ENCODE measurements at regions not wholly inside any gene's neighbourhood (a gene's known extent, or its start where the extent isn't known, plus 50 kb on each side); places are given as distances from the start of the nearest gene placed in this dataset.
A peak's percentile ranks its signal among the peaks of the same experiment; 100 is the strongest.
"Not testable (repeated sequence)": the region's sequence is repeated elsewhere in the genome, so short reads cannot be mapped to it uniquely, and the experiment has no call there.

DNA sequence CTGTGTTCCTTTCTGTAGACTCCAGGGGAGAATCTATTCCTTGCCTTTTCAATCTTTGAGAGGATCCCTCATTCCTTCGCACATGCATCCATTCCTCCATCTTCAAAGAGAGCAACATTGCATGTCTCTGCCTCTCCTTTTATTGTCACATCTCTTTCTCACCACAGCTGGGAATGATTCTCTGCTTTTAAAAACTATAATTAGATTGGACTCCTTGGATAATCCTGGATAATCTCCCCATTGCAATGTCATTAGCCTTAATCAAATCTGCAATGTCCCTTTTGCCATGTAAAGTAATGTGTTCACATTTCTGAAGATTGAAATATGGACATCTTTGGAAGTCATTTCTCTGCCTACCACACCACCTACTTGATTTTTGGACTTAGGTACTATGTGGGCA, 750.1 kb downstream of the COL12A1 start:
- in situ Hi-C loops (cut with HindIII; ENCODE audit: low sequenced_read_pairs): no loop called here
- no peak overlapping the region for H3K4me3 ChIP-seq (ENCODE audit: low read depth, low read length)
- TF ChIP-seq, protein P1, sequence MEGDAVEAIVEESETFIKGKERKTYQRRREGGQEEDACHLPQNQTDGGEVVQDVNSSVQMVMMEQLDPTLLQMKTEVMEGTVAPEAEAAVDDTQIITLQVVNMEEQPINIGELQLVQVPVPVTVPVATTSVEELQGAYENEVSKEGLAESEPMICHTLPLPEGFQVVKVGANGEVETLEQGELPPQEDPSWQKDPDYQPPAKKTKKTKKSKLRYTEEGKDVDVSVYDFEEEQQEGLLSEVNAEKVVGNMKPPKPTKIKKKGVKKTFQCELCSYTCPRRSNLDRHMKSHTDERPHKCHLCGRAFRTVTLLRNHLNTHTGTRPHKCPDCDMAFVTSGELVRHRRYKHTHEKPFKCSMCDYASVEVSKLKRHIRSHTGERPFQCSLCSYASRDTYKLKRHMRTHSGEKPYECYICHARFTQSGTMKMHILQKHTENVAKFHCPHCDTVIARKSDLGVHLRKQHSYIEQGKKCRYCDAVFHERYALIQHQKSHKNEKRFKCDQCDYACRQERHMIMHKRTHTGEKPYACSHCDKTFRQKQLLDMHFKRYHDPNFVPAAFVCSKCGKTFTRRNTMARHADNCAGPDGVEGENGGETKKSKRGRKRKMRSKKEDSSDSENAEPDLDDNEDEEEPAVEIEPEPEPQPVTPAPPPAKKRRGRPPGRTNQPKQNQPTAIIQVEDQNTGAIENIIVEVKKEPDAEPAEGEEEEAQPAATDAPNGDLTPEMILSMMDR (IDR thresholded peaks at IDR 0.05; ENCODE audit: low read depth, low read length): no peak
- DNase-seq (ENCODE audit: low read depth, low spot score): no peak

GRCh38 chr6:74451953-74452352, 753.9 kb downstream of the COL12A1 start:
- in situ Hi-C loops (cut with HindIII; ENCODE audit: low sequenced_read_pairs): no loop called here
- DNase-seq (ENCODE audit: low read depth, low spot score): no peak

DNA sequence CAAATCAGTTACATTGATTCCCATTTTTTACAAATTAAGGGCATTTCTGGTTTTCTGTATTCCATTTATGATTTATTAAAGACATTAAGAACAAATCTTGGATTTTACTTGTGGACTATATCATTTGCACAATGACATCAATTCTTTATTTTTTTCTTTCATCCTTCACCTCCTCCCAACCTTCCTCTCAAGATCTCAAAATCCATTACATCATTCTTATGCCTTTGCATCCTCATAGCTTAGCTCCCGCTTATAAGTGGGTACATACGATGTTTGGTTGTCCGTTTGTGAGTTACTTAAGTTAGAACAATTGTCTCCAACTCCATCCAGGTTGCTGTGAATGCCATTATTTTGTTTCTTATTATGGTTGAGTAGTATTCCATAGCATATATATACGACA, 752.8 kb downstream of the CD109 start:
- in situ Hi-C loops (cut with HindIII; ENCODE audit: low sequenced_read_pairs): no loop called here
- TF ChIP-seq, protein P1 (IDR thresholded peaks at IDR 0.05; ENCODE audit: low read depth, low read length): no peak
- H3K4me3 ChIP-seq (ENCODE audit: low read depth, low read length): no peak overlapping the region
- DNase-seq (ENCODE audit: low read depth, low spot score): no peak

More at GRCh38 chr6:74451953-74452352, 753.9 kb downstream of the COL12A1 start:
- H3K4me3 ChIP-seq (ENCODE audit: low read depth, low read length): no peak overlapping the region
- TF ChIP-seq, protein P1 (IDR thresholded peaks at IDR 0.05; ENCODE audit: low read depth, low read length): no peak

GRCh38 chr6:74447013-74447412, 751.0 kb downstream of the CD109 start:
- DNase-seq (ENCODE audit: low read depth, low spot score): peak; percentile 25
- in situ Hi-C loops (cut with HindIII; ENCODE audit: low sequenced_read_pairs): no loop called here
- TF ChIP-seq, protein P1 (IDR thresholded peaks at IDR 0.05; ENCODE audit: low read depth, low read length): no peak

GRCh38 chr6:74439123-74439811, 743.3 kb downstream of the CD109 start:
- TF ChIP-seq, protein P1 (IDR thresholded peaks at IDR 0.05; ENCODE audit: low read depth, low read length): no peak
- H3K4me3 ChIP-seq (ENCODE audit: low read depth, low read length): no peak overlapping the region
- in situ Hi-C loops (cut with HindIII; ENCODE audit: low sequenced_read_pairs): no loop called here
- no peak for DNase-seq (ENCODE audit: low read depth, low spot score)

More at GRCh38 chr6:74447013-74447412, 751.0 kb downstream of the CD109 start:
- H3K4me3 ChIP-seq (ENCODE audit: low read depth, low read length): no peak overlapping the region

DNA sequence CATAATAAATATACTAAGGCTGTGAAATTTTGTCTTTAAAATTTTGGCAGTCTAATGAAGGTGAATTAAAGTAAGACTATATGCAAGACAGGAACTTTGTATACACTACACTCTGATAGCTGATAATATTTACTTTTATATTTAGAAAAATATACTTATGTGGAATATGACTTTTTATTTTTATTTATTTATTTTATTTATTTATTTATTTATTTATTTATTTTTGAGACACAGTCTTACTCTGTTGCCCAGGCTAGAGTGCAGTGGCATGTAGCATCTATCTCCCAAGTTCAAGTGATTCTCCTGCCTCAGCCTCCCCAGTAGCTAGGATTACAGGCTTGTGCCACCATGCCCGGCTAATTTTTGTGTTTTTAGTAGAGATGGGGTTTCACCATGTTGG, 742.4 kb downstream of the CD109 start:
- DNase-seq (ENCODE audit: low read depth, low spot score); H3K4me3 ChIP-seq (ENCODE audit: low read depth, low read length); in situ Hi-C loops (cut with HindIII; ENCODE audit: low sequenced_read_pairs): not testable (repeated sequence)

DNA sequence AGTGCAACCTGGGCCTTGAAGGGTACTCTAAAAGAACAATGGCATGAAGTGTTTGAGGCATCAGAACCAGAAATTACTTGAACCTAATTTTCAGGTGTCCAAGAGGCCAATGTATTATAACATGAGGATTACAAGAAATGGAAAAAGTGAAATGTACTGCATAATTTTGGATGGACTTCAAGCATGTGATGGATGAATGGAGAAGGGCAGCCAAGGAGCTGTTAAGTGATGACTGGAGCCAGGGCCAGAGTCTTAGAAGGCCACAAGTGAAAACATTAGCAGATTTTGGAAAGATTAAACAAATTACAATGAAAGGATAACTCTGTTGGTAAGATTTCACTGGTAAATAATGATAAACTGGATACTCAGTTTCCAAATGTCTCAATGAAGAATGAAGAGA, 738.2 kb downstream of the CD109 start:
- no peak for DNase-seq (ENCODE audit: low read depth, low spot score)
- no peak overlapping the region for H3K4me3 ChIP-seq (ENCODE audit: low read depth, low read length)
- in situ Hi-C loops (cut with HindIII; ENCODE audit: low sequenced_read_pairs): no loop called here
- TF ChIP-seq, protein P1 (IDR thresholded peaks at IDR 0.05; ENCODE audit: low read depth, low read length): no peak

Measured in astrocyte of the spinal cord (primary cell).